Glutamatergic neuron (in vitro differentiated cells): ENCODE measurements at regions not wholly inside any gene's neighbourhood (a gene's known extent, or its start where the extent isn't known, plus 50 kb on each side); places are given as distances from the start of the nearest gene placed in this dataset.

Experiments
- DNase-seq: peaks from one replicate; pipeline ENCODE4 v3.0.0; 2022
- H3K27ac Mint-ChIP-seq: one replicate; pipeline ENCODE4 v1.8.0; 2020; ENCODE audit warnings: mild to moderate bottlenecking, mixed read lengths, inconsistent platforms; ENCODE audit not compliant: unreplicated experiment
- H3K27me3 Mint-ChIP-seq: one replicate; pipeline ENCODE4 v1.8.0; 2020; ENCODE audit warnings: mild to moderate bottlenecking, moderate library complexity, mixed read lengths, inconsistent platforms; ENCODE audit not compliant: unreplicated experiment
- H3K36me3 Mint-ChIP-seq: one replicate; pipeline ENCODE4 v1.8.0; 2020; ENCODE audit warnings: mild to moderate bottlenecking, mixed read lengths, inconsistent platforms; ENCODE audit not compliant: unreplicated experiment
- H3K4me1 Mint-ChIP-seq: one replicate; pipeline ENCODE4 v1.8.0; 2020; ENCODE audit warnings: mild to moderate bottlenecking, low read depth, mixed read lengths, inconsistent platforms; ENCODE audit not compliant: unreplicated experiment
- H3K4me3 Mint-ChIP-seq: one replicate; pipeline ENCODE4 v1.8.0; 2020; ENCODE audit warnings: mild to moderate bottlenecking, mixed read lengths, inconsistent platforms; ENCODE audit not compliant: unreplicated experiment
- H3K9me3 Mint-ChIP-seq: one replicate; pipeline ENCODE4 v1.8.0; 2020; ENCODE audit warnings: mild to moderate bottlenecking, moderate library complexity, mixed read lengths, inconsistent platforms; ENCODE audit not compliant: unreplicated experiment
- CTCF ChIP-seq: fragments of 200-600 bp; sonication (generic); IDR thresholded peaks from one replicate; pipeline ENCODE4 v1.5.0; 2021; ENCODE audit not compliant: partially characterized antibody, unreplicated experiment

- Mint-ChIP-seq H3K27me3 (no peaks in the 10 kb centered on the region), H3K4me3 (no peak overlapping the region), H3K9me3 (no peaks in the 10 kb centered on the region), H3K27ac (no peak overlapping the region), H3K4me1 (no peaks in the 10 kb centered on the region), H3K36me3 (no peaks in the 10 kb centered on the region)
- no peak for TF ChIP-seq CTCF
- no peak for DNase-seq
Measured at GRCh38 chr9:107984956-107985355, 495.4 kb upstream of the KLF4 start.

GRCh38 chr9:107983762-107984161 is 494.2 kb upstream of the KLF4 start:
- Mint-ChIP-seq H3K36me3 (no peaks in the 10 kb centered on the region), H3K27me3 (no peaks in the 10 kb centered on the region)

DNA sequence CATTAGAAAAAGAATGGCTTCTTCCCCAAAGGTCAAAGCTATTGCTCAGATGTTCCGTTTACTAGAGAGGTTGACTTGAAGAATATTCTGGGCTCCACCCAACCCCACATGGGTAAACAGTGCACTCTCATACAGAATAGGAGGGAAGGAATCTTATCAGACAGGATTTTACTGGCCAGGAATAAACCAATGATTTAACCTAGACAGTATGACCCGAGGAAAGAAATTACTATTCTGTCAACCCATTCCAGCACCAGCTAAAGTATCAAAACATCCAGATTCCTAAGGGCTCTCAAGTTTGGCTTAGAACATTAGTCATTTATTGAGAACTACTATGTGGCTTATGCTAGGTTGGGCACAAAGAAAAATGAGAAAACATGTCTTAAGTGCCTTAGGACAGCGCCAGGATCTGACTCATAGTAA is 493.6 kb upstream of the KLF4 start:
- H3K4me1 Mint-ChIP-seq, result no peaks in the 10 kb centered on the region
- no peak overlapping the region for H3K4me3 Mint-ChIP-seq
- no peaks in the 10 kb centered on the region for H3K36me3 Mint-ChIP-seq
- TF ChIP-seq CTCF, result no peak
- no peak overlapping the region for H3K27ac Mint-ChIP-seq
- H3K9me3 Mint-ChIP-seq, result no peaks in the 10 kb centered on the region
- H3K27me3 Mint-ChIP-seq, result no peaks in the 10 kb centered on the region
- no peak for DNase-seq

More at GRCh38 chr9:107983762-107984161, 494.2 kb upstream of the KLF4 start:
- no peak overlapping the region for H3K27ac Mint-ChIP-seq
- no peak for TF ChIP-seq CTCF
- H3K4me3 Mint-ChIP-seq, result no peak overlapping the region
- no peaks in the 10 kb centered on the region for H3K4me1 Mint-ChIP-seq
- DNase-seq, result no peak
- no peaks in the 10 kb centered on the region for H3K9me3 Mint-ChIP-seq

GRCh38 chr9:107982745-107983144 is 493.2 kb upstream of the KLF4 start:
- Mint-ChIP-seq H3K27me3 (no peaks in the 10 kb centered on the region), H3K4me1 (no peaks in the 10 kb centered on the region), H3K27ac (no peak overlapping the region), H3K9me3 (no peaks in the 10 kb centered on the region), H3K36me3 (no peaks in the 10 kb centered on the region), H3K4me3 (no peak overlapping the region)
- DNase-seq, result no peak
- no peak for TF ChIP-seq CTCF

GRCh38 chr9:107982001-107982400 is 492.4 kb upstream of the KLF4 start:
- no peaks in the 10 kb centered on the region for H3K4me1 Mint-ChIP-seq
- no peaks in the 10 kb centered on the region for H3K27me3 Mint-ChIP-seq
- TF ChIP-seq CTCF, result no peak
- H3K27ac Mint-ChIP-seq, result no peak overlapping the region
- no peaks in the 10 kb centered on the region for H3K36me3 Mint-ChIP-seq
- no peak for DNase-seq
- H3K4me3 Mint-ChIP-seq, result no peak overlapping the region
- no peaks in the 10 kb centered on the region for H3K9me3 Mint-ChIP-seq
